ENCODE measurements at regions not wholly inside any gene's neighbourhood (a gene's known extent, or its start where the extent isn't known, plus 50 kb on each side); places are given as distances from the start of the nearest gene placed in this dataset.

- no peaks in the 10 kb centered on the region for H3K4me1 ChIP-seq (ENCODE audit: control insufficient read depth, insufficient read depth, low read length)
- no peak overlapping the region for H3K9ac ChIP-seq (ENCODE audit: low read length)
- no peaks in the 10 kb centered on the region for H3K27me3 ChIP-seq (ENCODE audit: control insufficient read depth, insufficient read depth, low read length)
- H3K36me3 ChIP-seq (ENCODE audit: control insufficient read depth, insufficient read depth, low read length): no peaks in the 10 kb centered on the region
- H3K4me3 ChIP-seq (ENCODE audit: low read length): no peak overlapping the region
- no peak overlapping the region for H3K27ac ChIP-seq (ENCODE audit: low read depth, low read length)
These were observed 2262.0 kb upstream of the TENM3 start for GRCh38 chr4:179981161-179981560.

DNA sequence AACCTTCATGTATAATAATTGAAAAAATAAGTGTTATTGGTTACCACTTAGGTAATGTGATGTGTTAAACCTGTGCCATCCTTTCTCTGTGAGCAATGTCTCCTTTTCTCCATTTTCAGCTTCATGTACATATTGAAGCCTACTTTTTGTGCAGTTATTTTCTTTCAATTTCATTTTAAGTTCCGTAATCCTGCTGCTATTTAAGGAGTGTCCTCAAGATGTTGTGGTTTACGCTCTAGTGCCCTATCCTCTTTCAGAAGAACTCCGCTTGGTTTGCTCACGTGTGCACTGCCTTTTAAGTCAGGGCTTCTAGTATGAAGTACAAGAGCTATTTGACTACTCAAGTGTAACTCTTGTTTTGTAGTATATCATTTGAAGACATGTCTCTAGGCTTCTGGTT is 2253.2 kb upstream of the TENM3 start:
- no peak overlapping the region for H3K27ac ChIP-seq (ENCODE audit: low read depth, low read length)
- no peak overlapping the region for H3K9ac ChIP-seq (ENCODE audit: low read length)
- no peaks in the 10 kb centered on the region for H3K36me3 ChIP-seq (ENCODE audit: control insufficient read depth, insufficient read depth, low read length)
- no peaks in the 10 kb centered on the region for H3K4me1 ChIP-seq (ENCODE audit: control insufficient read depth, insufficient read depth, low read length)
- no peaks in the 10 kb centered on the region for H3K27me3 ChIP-seq (ENCODE audit: control insufficient read depth, insufficient read depth, low read length)
- H3K4me3 ChIP-seq (ENCODE audit: low read length): no peak overlapping the region

- Histone ChIP-seq H3K27ac (ENCODE audit: low read depth, low read length) (no peak overlapping the region), H3K4me1 (ENCODE audit: control insufficient read depth, insufficient read depth, low read length) (no peaks in the 10 kb centered on the region), H3K27me3 (ENCODE audit: control insufficient read depth, insufficient read depth, low read length) (no peaks in the 10 kb centered on the region), H3K9ac (ENCODE audit: low read length) (no peak overlapping the region), H3K36me3 (ENCODE audit: control insufficient read depth, insufficient read depth, low read length) (no peaks in the 10 kb centered on the region), H3K4me3 (ENCODE audit: low read length) (no peak overlapping the region)
These were observed 2233.9 kb upstream of the TENM3 start for GRCh38 chr4:180009316-180009715.

DNA sequence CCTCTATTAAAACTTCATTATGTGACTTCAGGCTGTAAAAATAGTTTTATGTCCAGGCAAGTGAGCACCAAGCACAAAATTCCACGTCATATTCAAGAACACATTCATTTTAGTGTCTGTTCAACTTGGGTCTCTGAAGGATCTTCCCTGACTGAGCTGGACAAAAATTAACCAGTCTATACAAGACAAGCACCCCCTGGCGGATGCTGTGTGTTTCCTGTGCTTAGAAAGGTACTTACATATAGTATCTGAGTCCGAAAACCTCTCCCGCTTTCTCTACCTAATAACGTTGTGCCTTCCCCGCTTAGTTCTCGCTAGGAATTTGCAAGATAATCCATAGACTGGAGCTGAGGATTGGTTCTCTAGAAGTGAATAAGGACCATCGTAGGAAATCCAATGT is 2214.5 kb upstream of the TENM3 start:
- Histone ChIP-seq H3K27me3 (ENCODE audit: control insufficient read depth, insufficient read depth, low read length) (no peaks in the 10 kb centered on the region), H3K4me3 (ENCODE audit: low read length) (no peak overlapping the region), H3K27ac (ENCODE audit: low read depth, low read length) (no peak overlapping the region), H3K4me1 (ENCODE audit: control insufficient read depth, insufficient read depth, low read length) (no peaks in the 10 kb centered on the region), H3K9ac (ENCODE audit: low read length) (no peak overlapping the region), H3K36me3 (ENCODE audit: control insufficient read depth, insufficient read depth, low read length) (no peaks in the 10 kb centered on the region)

DNA sequence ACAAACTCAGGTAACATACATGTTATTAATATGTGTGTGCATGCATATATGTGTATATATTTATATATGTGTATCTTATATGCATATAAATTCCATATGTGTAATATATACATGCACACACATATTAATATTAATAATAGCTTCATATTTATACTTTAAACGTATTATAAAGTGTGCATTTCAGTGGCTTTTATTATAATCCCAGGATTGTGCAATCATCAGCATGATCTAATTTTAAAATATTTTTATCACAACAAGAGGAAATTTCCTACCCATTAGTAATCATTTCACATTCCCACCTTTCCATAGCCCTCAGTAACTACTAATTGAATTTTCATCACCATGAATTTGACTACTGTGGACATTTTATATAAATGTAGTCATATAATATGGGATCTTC is 2211.9 kb upstream of the TENM3 start:
- H3K4me1 ChIP-seq (ENCODE audit: control insufficient read depth, insufficient read depth, low read length): no peaks in the 10 kb centered on the region
- no peak overlapping the region for H3K4me3 ChIP-seq (ENCODE audit: low read length)
- no peaks in the 10 kb centered on the region for H3K36me3 ChIP-seq (ENCODE audit: control insufficient read depth, insufficient read depth, low read length)
- H3K27me3 ChIP-seq (ENCODE audit: control insufficient read depth, insufficient read depth, low read length): no peaks in the 10 kb centered on the region
- no peak overlapping the region for H3K9ac ChIP-seq (ENCODE audit: low read length)
- no peak overlapping the region for H3K27ac ChIP-seq (ENCODE audit: low read depth, low read length)

DNA sequence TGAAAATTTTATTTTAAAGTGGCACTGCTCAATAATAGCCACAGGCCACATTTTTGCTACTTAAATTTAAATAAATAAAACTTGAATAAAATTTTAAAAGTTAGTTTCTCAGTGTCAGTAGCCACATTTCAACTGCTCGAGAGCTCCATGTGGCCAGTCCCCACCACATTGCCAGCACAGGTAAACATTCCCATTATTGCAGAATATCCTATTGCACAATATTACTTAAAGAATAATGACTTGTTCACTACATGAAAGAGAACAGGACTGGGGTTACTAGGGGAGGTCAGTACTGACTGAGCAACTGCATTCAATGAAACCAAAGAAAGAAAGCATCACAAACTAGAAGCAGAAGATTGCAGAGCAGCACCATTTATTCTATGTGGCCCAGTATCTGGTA is 2201.6 kb upstream of the TENM3 start:
- Histone ChIP-seq H3K27ac (ENCODE audit: low read depth, low read length) (no peak overlapping the region), H3K4me3 (ENCODE audit: low read length) (no peak overlapping the region), H3K27me3 (ENCODE audit: control insufficient read depth, insufficient read depth, low read length) (no peaks in the 10 kb centered on the region), H3K9ac (ENCODE audit: low read length) (no peak overlapping the region), H3K4me1 (ENCODE audit: control insufficient read depth, insufficient read depth, low read length) (no peaks in the 10 kb centered on the region), H3K36me3 (ENCODE audit: control insufficient read depth, insufficient read depth, low read length) (no peaks in the 10 kb centered on the region)

GRCh38 chr4:180052629-180053028 is 2190.6 kb upstream of the TENM3 start:
- Histone ChIP-seq H3K4me3 (ENCODE audit: low read length) (no peak overlapping the region), H3K9ac (ENCODE audit: low read length) (no peak overlapping the region), H3K27me3 (ENCODE audit: control insufficient read depth, insufficient read depth, low read length) (no peaks in the 10 kb centered on the region), H3K27ac (ENCODE audit: low read depth, low read length) (no peak overlapping the region), H3K4me1 (ENCODE audit: control insufficient read depth, insufficient read depth, low read length) (no peaks in the 10 kb centered on the region), H3K36me3 (ENCODE audit: control insufficient read depth, insufficient read depth, low read length) (no peaks in the 10 kb centered on the region)

GRCh38 chr4:180054291-180054690 is 2188.9 kb upstream of the TENM3 start:
- Histone ChIP-seq H3K4me1 (ENCODE audit: control insufficient read depth, insufficient read depth, low read length) (peaks cover 1% of the 10 kb centered on the region), H3K27ac (ENCODE audit: low read depth, low read length) (no peak overlapping the region), H3K36me3 (ENCODE audit: control insufficient read depth, insufficient read depth, low read length) (no peaks in the 10 kb centered on the region), H3K9ac (ENCODE audit: low read length) (no peak overlapping the region), H3K4me3 (ENCODE audit: low read length) (no peak overlapping the region), H3K27me3 (ENCODE audit: control insufficient read depth, insufficient read depth, low read length) (no peaks in the 10 kb centered on the region)

- no peaks in the 10 kb centered on the region for H3K27me3 ChIP-seq (ENCODE audit: control insufficient read depth, insufficient read depth, low read length)
- no peak overlapping the region for H3K4me3 ChIP-seq (ENCODE audit: low read length)
- H3K36me3 ChIP-seq (ENCODE audit: control insufficient read depth, insufficient read depth, low read length): no peaks in the 10 kb centered on the region
- H3K9ac ChIP-seq (ENCODE audit: low read length): no peak overlapping the region
- H3K4me1 ChIP-seq (ENCODE audit: control insufficient read depth, insufficient read depth, low read length): peaks cover 4% of the 10 kb centered on the region
- H3K27ac ChIP-seq (ENCODE audit: low read depth, low read length): no peak overlapping the region
These were observed 2185.9 kb upstream of the TENM3 start for GRCh38 chr4:180057299-180057721.

- Histone ChIP-seq H3K9ac (ENCODE audit: low read length) (no peak overlapping the region), H3K4me1 (ENCODE audit: control insufficient read depth, insufficient read depth, low read length) (peaks cover 4% of the 10 kb centered on the region), H3K36me3 (ENCODE audit: control insufficient read depth, insufficient read depth, low read length) (no peaks in the 10 kb centered on the region), H3K27me3 (ENCODE audit: control insufficient read depth, insufficient read depth, low read length) (no peaks in the 10 kb centered on the region), H3K27ac (ENCODE audit: low read depth, low read length) (no peak overlapping the region), H3K4me3 (ENCODE audit: low read length) (peak overlapping the region; percentile 57)
These were observed 2185.1 kb upstream of the TENM3 start for GRCh38 chr4:180057891-180058671.

DNA sequence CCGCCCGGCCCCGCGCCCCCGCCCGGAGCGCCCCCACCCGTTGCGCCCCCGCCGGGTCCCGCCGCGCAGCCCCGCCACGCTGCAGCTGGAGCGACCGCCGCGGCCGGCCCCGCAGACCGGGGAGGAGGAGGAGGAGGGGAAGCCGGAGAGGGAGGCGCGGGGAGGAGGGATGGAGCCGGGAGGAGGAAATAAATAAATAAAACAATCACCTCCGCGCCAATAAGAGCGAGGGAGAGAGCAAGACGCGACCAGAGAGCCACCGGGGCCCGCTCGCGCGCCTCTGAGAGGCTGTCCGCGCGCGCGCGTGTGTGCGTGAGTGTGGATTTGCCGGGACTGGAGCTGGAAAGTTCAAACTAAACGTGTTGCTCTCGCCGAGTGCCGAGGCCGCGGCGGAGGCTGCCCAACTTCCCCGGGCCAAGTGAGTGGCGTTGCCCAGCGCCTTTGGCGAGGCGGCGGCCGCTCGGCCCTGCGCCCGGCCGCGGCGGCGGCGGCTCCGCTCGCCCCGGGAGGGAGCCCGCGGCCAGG is 2184.4 kb upstream of the TENM3 start:
- no peaks in the 10 kb centered on the region for H3K36me3 ChIP-seq (ENCODE audit: control insufficient read depth, insufficient read depth, low read length)
- H3K27me3 ChIP-seq (ENCODE audit: control insufficient read depth, insufficient read depth, low read length): no peaks in the 10 kb centered on the region
- H3K4me1 ChIP-seq (ENCODE audit: control insufficient read depth, insufficient read depth, low read length): peaks cover 4% of the 10 kb centered on the region
- H3K9ac ChIP-seq (ENCODE audit: low read length): no peak overlapping the region
- peak overlapping the region; percentile 64 for H3K4me3 ChIP-seq (ENCODE audit: low read length)
- no peak overlapping the region for H3K27ac ChIP-seq (ENCODE audit: low read depth, low read length)

DNA sequence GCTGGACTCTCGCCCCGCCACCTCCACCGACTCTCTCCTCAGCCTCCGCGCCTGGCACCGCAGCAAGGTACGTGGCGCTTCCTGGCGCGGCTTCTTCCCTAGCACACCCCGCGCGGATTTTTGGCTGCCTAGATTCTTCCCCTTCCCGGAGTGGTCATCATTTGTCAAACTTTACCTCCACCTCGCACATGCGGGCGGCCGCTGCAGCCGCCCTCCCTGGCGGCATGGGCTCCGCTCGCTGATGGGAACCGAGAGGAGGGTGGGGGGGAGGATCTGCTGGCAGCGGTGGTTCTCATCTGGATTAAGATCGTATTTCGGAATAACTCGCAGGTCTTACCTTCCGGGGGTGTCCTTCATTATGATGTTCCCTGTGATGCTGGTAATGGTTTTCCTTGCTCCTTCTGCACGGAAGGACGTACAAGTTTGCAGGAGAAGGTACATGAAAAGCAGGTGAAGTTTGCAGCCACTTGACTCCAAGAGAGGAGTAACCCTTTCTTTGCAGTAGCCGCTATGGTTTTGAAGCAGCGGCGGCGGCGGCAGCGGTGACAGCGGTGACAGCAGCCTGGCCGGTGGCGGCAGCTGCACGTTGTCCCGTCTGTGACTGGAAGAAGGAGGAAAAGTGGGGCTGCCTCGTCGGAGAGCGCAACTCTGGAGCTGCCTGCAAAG is 2183.9 kb upstream of the TENM3 start:
- peaks cover 4% of the 10 kb centered on the region for H3K4me1 ChIP-seq (ENCODE audit: control insufficient read depth, insufficient read depth, low read length)
- H3K36me3 ChIP-seq (ENCODE audit: control insufficient read depth, insufficient read depth, low read length): no peaks in the 10 kb centered on the region
- H3K27ac ChIP-seq (ENCODE audit: low read depth, low read length): no peak overlapping the region
- H3K4me3 ChIP-seq (ENCODE audit: low read length): peak overlapping the region; percentile 64
- H3K27me3 ChIP-seq (ENCODE audit: control insufficient read depth, insufficient read depth, low read length): no peaks in the 10 kb centered on the region
- no peak overlapping the region for H3K9ac ChIP-seq (ENCODE audit: low read length)
